ENCODE measurements at regions not wholly inside any gene's neighbourhood (a gene's known extent, or its start where the extent isn't known, plus 50 kb on each side); places are given as distances from the start of the nearest gene placed in this dataset.

DNA sequence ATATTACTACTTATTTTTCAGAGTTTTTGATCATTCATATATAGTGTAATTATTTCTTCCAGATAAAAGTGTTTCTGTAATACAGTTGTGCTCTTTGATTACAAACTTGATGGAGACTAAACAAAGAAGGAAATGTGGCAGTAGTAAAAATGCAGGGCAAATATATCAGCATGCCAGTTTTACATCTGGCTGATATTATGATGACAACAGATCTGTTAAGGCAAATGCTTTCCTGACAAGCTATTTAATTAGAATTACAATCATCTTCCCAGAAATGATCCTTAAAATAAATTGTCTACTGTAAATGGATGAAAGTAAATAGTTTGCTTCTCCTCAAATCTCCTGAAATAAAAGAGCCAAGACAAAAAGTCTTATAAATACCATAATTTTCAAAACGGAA is 1659.8 kb downstream of the BRINP3 start:
- H3F3A ChIP-seq (ENCODE audit: insufficient read depth, low read length) = no peaks in the 10 kb centered on the region
- no peak overlapping the region for H3K4me3 ChIP-seq (ENCODE audit: low read depth, low read length, poor library complexity, severe bottlenecking)
- H3K36me3 ChIP-seq (ENCODE audit: insufficient read depth, low read length) = no peaks in the 10 kb centered on the region
- H3K9ac ChIP-seq (ENCODE audit: low read length) = no peak overlapping the region
- no peak overlapping the region for H3K4me2 ChIP-seq (ENCODE audit: low read length)
- H2AFZ ChIP-seq (ENCODE audit: low read length) = no peak overlapping the region
- no peaks in the 10 kb centered on the region for H3K9me2 ChIP-seq (ENCODE audit: low read depth, low read length)
- H3K79me2 ChIP-seq (ENCODE audit: insufficient read depth, low read length) = no peaks in the 10 kb centered on the region
- H3K27me3 ChIP-seq (ENCODE audit: insufficient read depth, low read length) = no peaks in the 10 kb centered on the region
- H4K20me1 ChIP-seq (ENCODE audit: insufficient read depth, low read length) = no peaks in the 10 kb centered on the region
- no peaks in the 10 kb centered on the region for H3K9me3 ChIP-seq (ENCODE audit: low read length)
- H3K4me1 ChIP-seq (ENCODE audit: insufficient read depth, low read length, severe bottlenecking) = no peaks in the 10 kb centered on the region
- H3K27ac ChIP-seq (ENCODE audit: low read depth, low read length, poor library complexity, severe bottlenecking) = no peak overlapping the region
- TF ChIP-seq EZH2 (IDR thresholded peaks at IDR 0.05; ENCODE audit: borderline replicate concordance, low read length) = no peak

DNA sequence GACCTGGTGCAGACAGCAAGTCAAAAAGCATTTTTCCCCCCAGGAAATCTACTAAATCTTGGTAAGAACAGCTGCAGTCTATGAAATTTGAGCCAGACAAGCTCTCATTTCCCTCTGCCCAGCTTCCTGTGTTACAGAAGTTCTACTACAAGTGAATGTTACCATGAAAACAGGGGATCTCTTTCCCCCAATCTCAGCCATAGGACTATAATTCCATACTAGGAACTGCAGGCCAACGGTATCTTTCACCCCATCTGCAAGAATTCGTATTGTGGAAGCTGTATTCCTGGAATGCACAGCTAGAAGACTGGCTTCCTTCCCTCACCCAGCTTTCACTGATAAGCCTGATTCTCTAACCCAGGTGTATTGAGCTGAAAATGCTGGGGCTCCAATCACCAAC is 1655.4 kb downstream of the BRINP3 start:
- no peaks in the 10 kb centered on the region for H3K9me2 ChIP-seq (ENCODE audit: low read depth, low read length)
- no peak overlapping the region for H3K4me2 ChIP-seq (ENCODE audit: low read length)
- no peak overlapping the region for H2AFZ ChIP-seq (ENCODE audit: low read length)
- no peaks in the 10 kb centered on the region for H4K20me1 ChIP-seq (ENCODE audit: insufficient read depth, low read length)
- no peaks in the 10 kb centered on the region for H3K27me3 ChIP-seq (ENCODE audit: insufficient read depth, low read length)
- no peak for TF ChIP-seq EZH2 (IDR thresholded peaks at IDR 0.05; ENCODE audit: borderline replicate concordance, low read length)
- TF ChIP-seq, protein P1, sequence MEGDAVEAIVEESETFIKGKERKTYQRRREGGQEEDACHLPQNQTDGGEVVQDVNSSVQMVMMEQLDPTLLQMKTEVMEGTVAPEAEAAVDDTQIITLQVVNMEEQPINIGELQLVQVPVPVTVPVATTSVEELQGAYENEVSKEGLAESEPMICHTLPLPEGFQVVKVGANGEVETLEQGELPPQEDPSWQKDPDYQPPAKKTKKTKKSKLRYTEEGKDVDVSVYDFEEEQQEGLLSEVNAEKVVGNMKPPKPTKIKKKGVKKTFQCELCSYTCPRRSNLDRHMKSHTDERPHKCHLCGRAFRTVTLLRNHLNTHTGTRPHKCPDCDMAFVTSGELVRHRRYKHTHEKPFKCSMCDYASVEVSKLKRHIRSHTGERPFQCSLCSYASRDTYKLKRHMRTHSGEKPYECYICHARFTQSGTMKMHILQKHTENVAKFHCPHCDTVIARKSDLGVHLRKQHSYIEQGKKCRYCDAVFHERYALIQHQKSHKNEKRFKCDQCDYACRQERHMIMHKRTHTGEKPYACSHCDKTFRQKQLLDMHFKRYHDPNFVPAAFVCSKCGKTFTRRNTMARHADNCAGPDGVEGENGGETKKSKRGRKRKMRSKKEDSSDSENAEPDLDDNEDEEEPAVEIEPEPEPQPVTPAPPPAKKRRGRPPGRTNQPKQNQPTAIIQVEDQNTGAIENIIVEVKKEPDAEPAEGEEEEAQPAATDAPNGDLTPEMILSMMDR (IDR thresholded peaks at IDR 0.05; ENCODE audit: low read length) = no peak
- H3K79me2 ChIP-seq (ENCODE audit: insufficient read depth, low read length) = no peaks in the 10 kb centered on the region
- H3F3A ChIP-seq (ENCODE audit: insufficient read depth, low read length) = no peaks in the 10 kb centered on the region
- H3K9ac ChIP-seq (ENCODE audit: low read length) = no peak overlapping the region
- no peaks in the 10 kb centered on the region for H3K36me3 ChIP-seq (ENCODE audit: insufficient read depth, low read length)
- H3K9me3 ChIP-seq (ENCODE audit: low read length) = no peaks in the 10 kb centered on the region
- no peak overlapping the region for H3K4me3 ChIP-seq (ENCODE audit: low read depth, low read length, poor library complexity, severe bottlenecking)
- no peak overlapping the region for H3K27ac ChIP-seq (ENCODE audit: low read depth, low read length, poor library complexity, severe bottlenecking)
- no peaks in the 10 kb centered on the region for H3K4me1 ChIP-seq (ENCODE audit: insufficient read depth, low read length, severe bottlenecking)

DNA sequence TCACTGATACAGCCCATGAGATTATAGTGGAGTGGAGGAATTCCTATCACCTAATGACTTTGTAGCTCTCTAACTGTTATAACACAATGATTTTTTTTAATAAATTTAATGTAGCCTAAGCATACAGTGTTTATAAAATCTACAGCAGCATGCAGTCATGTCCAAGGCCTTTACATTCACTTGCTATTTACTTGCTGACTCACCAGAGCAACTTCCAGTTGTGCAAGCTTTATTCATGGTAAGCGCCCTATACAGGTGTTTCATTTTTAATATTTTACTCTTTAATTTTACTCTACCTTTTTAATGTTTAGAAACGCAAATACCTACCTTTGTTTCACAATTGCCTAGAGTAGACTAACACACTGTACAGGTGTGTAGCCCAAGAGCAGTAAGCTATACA is 1652.2 kb downstream of the BRINP3 start:
- no peaks in the 10 kb centered on the region for H3K9me3 ChIP-seq (ENCODE audit: low read length)
- no peak overlapping the region for H3K4me3 ChIP-seq (ENCODE audit: low read depth, low read length, poor library complexity, severe bottlenecking)
- H3K27ac ChIP-seq (ENCODE audit: low read depth, low read length, poor library complexity, severe bottlenecking) = no peak overlapping the region
- no peaks in the 10 kb centered on the region for H3K9me2 ChIP-seq (ENCODE audit: low read depth, low read length)
- H3F3A ChIP-seq (ENCODE audit: insufficient read depth, low read length) = no peaks in the 10 kb centered on the region
- no peaks in the 10 kb centered on the region for H3K4me1 ChIP-seq (ENCODE audit: insufficient read depth, low read length, severe bottlenecking)
- TF ChIP-seq EZH2 (IDR thresholded peaks at IDR 0.05; ENCODE audit: borderline replicate concordance, low read length) = no peak
- TF ChIP-seq, protein P1 (IDR thresholded peaks at IDR 0.05; ENCODE audit: low read length) = no peak
- no peaks in the 10 kb centered on the region for H3K36me3 ChIP-seq (ENCODE audit: insufficient read depth, low read length)
- no peak overlapping the region for H3K9ac ChIP-seq (ENCODE audit: low read length)
- H2AFZ ChIP-seq (ENCODE audit: low read length) = no peak overlapping the region
- H3K27me3 ChIP-seq (ENCODE audit: insufficient read depth, low read length) = no peaks in the 10 kb centered on the region
- H3K79me2 ChIP-seq (ENCODE audit: insufficient read depth, low read length) = no peaks in the 10 kb centered on the region
- H4K20me1 ChIP-seq (ENCODE audit: insufficient read depth, low read length) = no peaks in the 10 kb centered on the region
- no peak overlapping the region for H3K4me2 ChIP-seq (ENCODE audit: low read length)

DNA sequence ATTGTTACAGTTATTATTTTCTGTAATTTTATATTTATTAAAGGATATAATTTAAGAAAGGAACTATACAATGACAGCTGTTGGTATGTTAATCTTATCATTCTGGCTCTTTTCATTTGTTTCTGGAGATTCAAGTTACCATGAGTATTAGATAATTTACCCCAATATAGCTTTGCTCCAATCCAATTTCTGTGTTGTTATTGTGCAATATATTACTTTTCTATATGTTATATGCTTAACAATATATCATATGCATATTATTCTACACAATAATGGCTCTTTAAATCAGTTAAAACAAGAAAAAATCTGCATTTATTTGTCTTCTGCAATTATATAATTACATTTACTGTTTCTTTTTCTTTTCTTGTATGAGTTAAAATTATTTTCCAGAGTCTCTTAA is 1650.9 kb downstream of the BRINP3 start:
- H3K9ac ChIP-seq (ENCODE audit: low read length) = no peak overlapping the region
- no peak overlapping the region for H3K27ac ChIP-seq (ENCODE audit: low read depth, low read length, poor library complexity, severe bottlenecking)
- no peaks in the 10 kb centered on the region for H3K9me3 ChIP-seq (ENCODE audit: low read length)
- H3K36me3 ChIP-seq (ENCODE audit: insufficient read depth, low read length) = no peaks in the 10 kb centered on the region
- H3K4me3 ChIP-seq (ENCODE audit: low read depth, low read length, poor library complexity, severe bottlenecking) = no peak overlapping the region
- H3K27me3 ChIP-seq (ENCODE audit: insufficient read depth, low read length) = no peaks in the 10 kb centered on the region
- H3K9me2 ChIP-seq (ENCODE audit: low read depth, low read length) = no peaks in the 10 kb centered on the region
- H2AFZ ChIP-seq (ENCODE audit: low read length) = no peak overlapping the region
- TF ChIP-seq EZH2 (IDR thresholded peaks at IDR 0.05; ENCODE audit: borderline replicate concordance, low read length) = no peak
- TF ChIP-seq, protein P1 (IDR thresholded peaks at IDR 0.05; ENCODE audit: low read length) = no peak
- no peaks in the 10 kb centered on the region for H4K20me1 ChIP-seq (ENCODE audit: insufficient read depth, low read length)
- H3F3A ChIP-seq (ENCODE audit: insufficient read depth, low read length) = no peaks in the 10 kb centered on the region
- H3K4me1 ChIP-seq (ENCODE audit: insufficient read depth, low read length, severe bottlenecking) = no peaks in the 10 kb centered on the region
- H3K4me2 ChIP-seq (ENCODE audit: low read length) = no peak overlapping the region
- H3K79me2 ChIP-seq (ENCODE audit: insufficient read depth, low read length) = no peaks in the 10 kb centered on the region
